Trophoblast cell (in vitro differentiated cells and primary cell): ENCODE measurements at regions not wholly inside any gene's neighbourhood (a gene's known extent, or its start where the extent isn't known, plus 50 kb on each side); places are given as distances from the start of the nearest gene placed in this dataset.

Experiments used
- DNase-seq, 2 donors: peaks; one replicate each; pipeline ENCODE4 v3.0.0-alpha.2; 2016
- H2AFZ ChIP-seq: 2 replicates; pipeline ENCODE4 v1.6.1; 2013; ENCODE audit warnings: low read length, moderate library complexity, mild to moderate bottlenecking; ENCODE audit not compliant: insufficient read depth, poor library complexity
- H2AK5ac ChIP-seq: 2 replicates; pipeline ENCODE4 v1.6.1; 2013; ENCODE audit warnings: mild to moderate bottlenecking, low read length
- H2BK120ac ChIP-seq: 2 replicates; pipeline ENCODE4 v1.6.1; 2013; ENCODE audit warnings: low read length, mild to moderate bottlenecking, moderate library complexity; ENCODE audit not compliant: insufficient read depth, poor library complexity
- H2BK12ac ChIP-seq: 2 replicates; pipeline ENCODE4 v1.6.1; 2013; ENCODE audit warnings: mild to moderate bottlenecking, low read length, moderate library complexity
- H2BK5ac ChIP-seq: 2 replicates; pipeline ENCODE4 v1.6.1; 2013; ENCODE audit warnings: low read length, low read depth, moderate library complexity, mild to moderate bottlenecking; ENCODE audit not compliant: poor library complexity
- H3K14ac ChIP-seq: 2 replicates; pipeline ENCODE4 v1.6.1; 2013; ENCODE audit warnings: mild to moderate bottlenecking, low read length
- H3K18ac ChIP-seq: 2 replicates; pipeline ENCODE4 v1.6.1; 2013; ENCODE audit warnings: mild to moderate bottlenecking, low read length
- H3K23ac ChIP-seq: 2 replicates; pipeline ENCODE4 v1.6.1; 2013; ENCODE audit warnings: low read length
- H3K27ac ChIP-seq: 2 replicates; pipeline ENCODE4 v1.5.1; 2013; ENCODE audit warnings: low read depth, mild to moderate bottlenecking, inconsistent platforms, low read length, moderate library complexity
- H3K27me3 ChIP-seq: 2 replicates; pipeline ENCODE4 v1.6.1; 2013; ENCODE audit warnings: inconsistent platforms, mild to moderate bottlenecking, low read length, moderate library complexity; ENCODE audit not compliant: insufficient read depth
- H3K36me3 ChIP-seq, 2 experiments: 1 replicate in 1 of 2; 2 replicates in 1 of 2; pipeline ENCODE4 v1.6.1; 2013; ENCODE audit warnings: low read length in 2 of 2, mild to moderate bottlenecking in 2 of 2, moderate library complexity in 1 of 2; ENCODE audit not compliant: insufficient read depth in 2 of 2, control insufficient read depth in 1 of 2
- H3K4ac ChIP-seq: 2 replicates; pipeline ENCODE4 v1.6.1; 2013; ENCODE audit warnings: low read depth, mild to moderate bottlenecking, low read length, moderate library complexity
- H3K4me1 ChIP-seq, 2 experiments: 1 replicate in 1 of 2; 2 replicates in 1 of 2; pipeline ENCODE4 v1.6.1; 2013; ENCODE audit warnings: low read length in 2 of 2, mild to moderate bottlenecking in 2 of 2, moderate library complexity in 1 of 2; ENCODE audit not compliant: insufficient read depth in 2 of 2, control insufficient read depth in 1 of 2
- H3K4me2 ChIP-seq: 2 replicates; pipeline ENCODE4 v1.6.1; 2013; ENCODE audit warnings: inconsistent platforms, mild to moderate bottlenecking, low read length, moderate library complexity
- H3K4me3 ChIP-seq: 2 replicates; pipeline ENCODE4 v1.5.1; 2013; ENCODE audit warnings: mild to moderate bottlenecking, low read depth, low read length, inconsistent platforms
- H3K79me1 ChIP-seq: one replicate; pipeline ENCODE4 v1.6.1; 2013; ENCODE audit warnings: low read length
- H3K79me2 ChIP-seq: 2 replicates; pipeline ENCODE4 v1.6.1; 2013; ENCODE audit warnings: low read length, mild to moderate bottlenecking; ENCODE audit not compliant: control insufficient read depth, insufficient read depth, poor library complexity
- H3K9ac ChIP-seq: 2 replicates; pipeline ENCODE4 v1.6.1; 2013; ENCODE audit warnings: mild to moderate bottlenecking, low read length
- H3K9me3 ChIP-seq: 2 replicates; pipeline ENCODE4 v1.6.1; 2013; ENCODE audit warnings: low read depth, mild to moderate bottlenecking, control low read depth, inconsistent platforms, low read length; ENCODE audit not compliant: insufficient read depth
- H4K12ac ChIP-seq: 2 replicates; pipeline ENCODE4 v1.6.1; 2013; ENCODE audit warnings: low read depth, mild to moderate bottlenecking, low read length, moderate library complexity
- H4K8ac ChIP-seq: 2 replicates; pipeline ENCODE4 v1.6.1; 2013; ENCODE audit warnings: low read depth, mild to moderate bottlenecking, low read length, moderate library complexity
- H4K91ac ChIP-seq: one replicate; pipeline ENCODE4 v1.6.1; 2013; ENCODE audit warnings: low read depth, mild to moderate bottlenecking, low read length, moderate library complexity
- WGBS: extraction: QIAGEN DNeasy Blood & Tissue Kit; methylation state at CpG from one replicate; pipeline ENCODE4 v1.1.7; 2013; ENCODE audit warnings: missing lambda C conversion rate; ENCODE audit not compliant: insufficient read length, insufficient coverage; ENCODE audit errors: extremely low coverage; 5-methylcytosine and 5-hydroxymethylcytosine counted together

GRCh38 chr2:182594286-182594685 is 121.8 kb upstream of the DNAJC10 start:
- Histone ChIP-seq H2BK5ac (no peak overlapping the region), H3K23ac (no peak overlapping the region), H3K79me2 (no peaks in the 10 kb centered on the region), H2BK12ac (no peak overlapping the region), H3K18ac (no peak overlapping the region), H3K36me3 (no peaks in the 10 kb centered on the region), H3K9me3 (no peaks in the 10 kb centered on the region), H3K4me3 (no peak overlapping the region), H3K4me2 (no peak overlapping the region), H3K27me3 (no peaks in the 10 kb centered on the region), H3K27ac (no peak overlapping the region), H3K79me1 (no peaks in the 10 kb centered on the region), H4K8ac (no peak overlapping the region), H3K14ac (no peak overlapping the region), H3K9ac (no peak overlapping the region), H2AK5ac (no peak overlapping the region), H2BK120ac (no peak overlapping the region), H3K4me1 (no peaks in the 10 kb centered on the region), H4K91ac (no peak overlapping the region), H2AFZ (no peak overlapping the region), H3K4ac (no peak overlapping the region), H4K12ac (no peak overlapping the region)
- WGBS, result no CpG with 5 or more reads among the region's 1 CpG
- DNase-seq, result peak in 1 of 2 donors; percentile 14

GRCh38 chr2:182595650-182596049 is 120.4 kb upstream of the DNAJC10 start:
- H3K79me2 ChIP-seq, result no peaks in the 10 kb centered on the region
- H3K9me3 ChIP-seq, result no peaks in the 10 kb centered on the region
- H3K4me3 ChIP-seq, result no peak overlapping the region
- no peak overlapping the region for H3K9ac ChIP-seq
- no peak overlapping the region for H3K23ac ChIP-seq
- H2BK120ac ChIP-seq, result no peak overlapping the region
- no peak overlapping the region for H2BK5ac ChIP-seq
- WGBS, result no CpG with 5 or more reads among the region's 2 CpGs
- H3K4ac ChIP-seq, result no peak overlapping the region
- H3K27ac ChIP-seq, result no peak overlapping the region
- no peaks in the 10 kb centered on the region for H3K4me1 ChIP-seq
- no peak overlapping the region for H4K8ac ChIP-seq
- no peak overlapping the region for H3K18ac ChIP-seq
- no peak overlapping the region for H3K4me2 ChIP-seq
- DNase-seq, result no peak
- no peak overlapping the region for H2BK12ac ChIP-seq
- no peaks in the 10 kb centered on the region for H3K36me3 ChIP-seq
- no peak overlapping the region for H3K14ac ChIP-seq
- no peaks in the 10 kb centered on the region for H3K27me3 ChIP-seq
- no peak overlapping the region for H4K91ac ChIP-seq
- H2AK5ac ChIP-seq, result no peak overlapping the region
- no peak overlapping the region for H4K12ac ChIP-seq
- H2AFZ ChIP-seq, result no peak overlapping the region
- no peaks in the 10 kb centered on the region for H3K79me1 ChIP-seq

GRCh38 chr2:182597570-182598295 is 118.3 kb upstream of the DNAJC10 start:
- Histone ChIP-seq H3K9ac (no peak overlapping the region), H2BK120ac (no peak overlapping the region), H3K27ac (no peak overlapping the region), H3K4ac (no peak overlapping the region), H3K79me1 (no peaks in the 10 kb centered on the region), H3K9me3 (no peaks in the 10 kb centered on the region), H4K8ac (no peak overlapping the region), H3K4me3 (no peak overlapping the region), H2BK5ac (no peak overlapping the region), H2AFZ (no peak overlapping the region), H2BK12ac (no peak overlapping the region), H4K91ac (no peak overlapping the region), H3K23ac (no peak overlapping the region), H3K18ac (no peak overlapping the region), H3K79me2 (no peaks in the 10 kb centered on the region), H4K12ac (no peak overlapping the region), H3K36me3 (no peaks in the 10 kb centered on the region), H3K14ac (no peak overlapping the region), H3K27me3 (no peaks in the 10 kb centered on the region), H3K4me1 (no peaks in the 10 kb centered on the region), H3K4me2 (no peak overlapping the region), H2AK5ac (no peak overlapping the region)
- DNase-seq, result peak in 1 of 2 donors; percentile 18
- no CpG with 5 or more reads among the region's 7 CpGs for WGBS

- Histone ChIP-seq H3K14ac (no peak overlapping the region), H3K4ac (no peak overlapping the region), H3K4me1 (no peaks in the 10 kb centered on the region), H3K23ac (no peak overlapping the region), H3K27ac (no peak overlapping the region), H2BK12ac (no peak overlapping the region), H3K79me1 (no peaks in the 10 kb centered on the region), H4K91ac (no peak overlapping the region), H3K18ac (no peak overlapping the region), H3K79me2 (no peaks in the 10 kb centered on the region), H2AFZ (no peak overlapping the region), H4K12ac (no peak overlapping the region), H3K9me3 (no peaks in the 10 kb centered on the region), H3K4me2 (no peak overlapping the region), H2BK120ac (no peak overlapping the region), H3K9ac (no peak overlapping the region), H2AK5ac (no peak overlapping the region), H4K8ac (no peak overlapping the region), H3K36me3 (no peaks in the 10 kb centered on the region), H3K4me3 (no peak overlapping the region), H2BK5ac (no peak overlapping the region), H3K27me3 (no peaks in the 10 kb centered on the region)
- WGBS, result no CpG with 5 or more reads among the region's 5 CpGs
- no peak for DNase-seq
These were observed 117.4 kb upstream of the DNAJC10 start for GRCh38 chr2:182598626-182599025.
